ENCODE measurements at regions not wholly inside any gene's neighbourhood (a gene's known extent, or its start where the extent isn't known, plus 50 kb on each side); places are given as distances from the start of the nearest gene placed in this dataset.

- peak; percentile 22 for TF ChIP-seq CTCF (IDR thresholded peaks at IDR 0.05; ENCODE audit: low read depth, low read length)
- no peak for TF ChIP-seq MYC (IDR thresholded peaks at IDR 0.05; ENCODE audit: low read depth, low read length)
These were observed 526.3 kb downstream of the GABRG2 start for GRCh38 chr5:162593881-162594280.

Measured in NB4 (cell line).